Stimulated activated CD4-positive, alpha-beta T cell treated with anti-CD3 and anti-CD28 coated beads, TNF-alpha, amount 100 ng/mL, for 1 hour (primary cell): ENCODE measurements at regions not wholly inside any gene's neighbourhood (a gene's known extent, or its start where the extent isn't known, plus 50 kb on each side); places are given as distances from the start of the nearest gene placed in this dataset.

ENCODE experiments used
- DNase-seq, 3 donors: peaks; one replicate each; pipeline ENCODE4 v3.0.0-alpha.2; 2020; ENCODE audit warnings: low read depth in 3 of 3, low spot score in 1 of 3

DNA sequence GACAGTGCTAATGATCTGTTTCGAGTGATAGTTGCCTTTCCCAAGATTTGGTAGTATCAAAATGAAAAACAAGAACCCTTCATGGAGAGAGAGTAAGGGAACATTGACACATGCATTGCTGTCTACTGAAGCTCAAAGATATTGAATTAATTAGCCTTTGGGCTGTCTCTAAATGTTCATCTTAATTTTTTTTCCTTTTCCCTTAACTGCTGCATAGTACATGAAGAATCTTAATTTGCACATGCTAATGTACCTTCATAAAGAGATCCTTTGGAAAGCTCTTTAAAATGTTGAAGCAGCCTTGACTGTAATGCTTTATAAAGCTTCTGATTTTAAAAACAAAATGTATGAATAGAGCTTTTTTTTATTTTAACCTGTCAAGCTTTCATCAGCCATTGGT lies 452.2 kb downstream of the TUSC7 start:
- DNase-seq: no peak

DNA sequence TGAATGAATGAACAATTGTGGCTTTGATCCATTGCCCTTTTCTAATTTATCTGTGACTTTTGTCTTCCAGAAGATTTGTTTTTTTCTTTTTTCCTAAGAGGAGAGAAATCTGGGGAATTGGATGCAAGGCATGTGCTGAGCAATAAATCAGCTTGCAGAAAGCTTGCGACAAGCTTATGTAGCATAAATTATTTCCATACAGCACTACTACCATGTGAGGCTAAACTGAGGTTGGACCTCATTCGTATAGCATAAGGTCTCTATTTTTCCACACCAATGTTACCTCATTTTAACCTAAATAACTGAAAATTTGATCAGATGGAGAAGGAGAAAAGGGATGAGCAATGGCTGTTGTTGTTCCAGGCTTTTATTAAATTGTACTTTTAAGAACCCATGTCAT lies 455.6 kb downstream of the TUSC7 start:
- no peak for DNase-seq

DNA sequence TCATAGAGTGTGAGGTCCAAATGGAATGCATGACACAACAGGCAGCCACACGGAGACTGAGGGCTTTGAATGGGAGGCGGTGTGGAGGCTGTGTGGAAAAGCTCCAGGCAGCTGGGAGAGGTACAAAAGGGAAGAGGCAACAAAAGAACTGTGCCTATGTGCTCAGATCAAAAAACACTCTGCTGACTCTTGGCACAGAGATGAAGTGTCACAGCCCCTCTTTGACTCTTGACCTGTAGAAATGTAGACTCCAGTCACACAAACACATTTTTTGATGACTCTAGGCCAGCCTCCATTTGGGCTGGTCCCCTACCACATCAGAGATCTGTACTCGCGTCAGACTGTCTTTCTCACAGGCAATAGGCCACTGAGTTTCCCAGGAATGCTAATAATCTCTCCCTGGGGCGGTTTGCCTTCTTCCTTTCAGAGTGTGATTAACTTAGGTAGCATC lies 456.0 kb downstream of the TUSC7 start:
- DNase-seq: no peak

DNA sequence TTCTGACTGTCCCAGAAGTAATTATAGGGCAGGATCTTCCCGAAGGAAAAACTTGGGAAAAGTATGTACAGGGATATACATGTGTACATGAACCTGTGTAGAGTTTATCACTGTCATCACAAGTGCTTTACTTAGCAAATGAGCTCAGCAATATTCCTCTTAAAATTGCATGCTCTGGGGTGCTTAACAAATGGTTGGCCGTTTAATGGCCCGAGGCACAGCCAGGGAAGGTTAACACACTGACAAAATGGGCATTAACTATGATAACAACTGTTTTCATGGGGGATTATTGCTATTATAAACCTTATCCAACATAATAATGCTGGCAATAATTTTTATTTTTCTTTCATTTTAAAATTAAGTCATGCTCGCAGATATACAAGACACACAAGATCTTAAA lies 459.3 kb downstream of the TUSC7 start:
- no peak for DNase-seq

DNA sequence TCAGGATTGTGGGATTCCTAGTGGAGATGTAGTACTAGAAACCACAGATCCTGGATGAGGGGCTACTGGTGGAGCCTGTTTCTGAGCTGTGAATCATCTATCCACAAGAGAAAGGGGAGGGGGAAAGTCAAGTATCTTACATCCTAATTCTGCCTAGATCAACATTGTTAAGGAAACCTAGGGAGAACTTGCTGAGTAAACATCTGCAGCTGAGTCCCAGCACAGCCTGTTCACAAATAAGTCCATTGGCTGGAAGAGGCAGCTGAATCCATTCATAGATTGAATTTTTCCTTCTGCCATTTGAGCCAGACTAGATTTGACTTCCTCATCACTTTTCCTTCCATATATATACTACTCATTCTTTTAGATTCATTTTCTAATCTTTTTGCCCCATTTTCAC lies 460.5 kb downstream of the TUSC7 start:
- no peak for DNase-seq

DNA sequence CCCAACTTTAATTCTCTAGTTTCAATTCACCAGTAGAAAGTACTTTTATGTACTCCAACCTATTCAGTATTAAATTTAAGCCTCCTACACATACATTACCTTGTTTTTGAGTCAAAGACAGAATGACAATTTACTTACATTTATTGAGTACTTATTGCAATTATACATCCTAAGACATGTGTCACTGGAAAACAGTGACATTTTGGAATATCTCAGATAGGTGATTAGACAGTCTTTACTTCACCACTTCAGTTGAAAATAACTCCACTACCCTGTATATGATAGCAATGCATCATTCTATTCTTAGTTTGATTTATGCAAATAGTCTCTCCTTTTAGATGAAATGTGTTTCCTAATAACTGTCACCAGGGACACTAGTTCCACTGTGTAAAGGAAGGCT lies 461.5 kb downstream of the TUSC7 start:
- DNase-seq: no peak

DNA sequence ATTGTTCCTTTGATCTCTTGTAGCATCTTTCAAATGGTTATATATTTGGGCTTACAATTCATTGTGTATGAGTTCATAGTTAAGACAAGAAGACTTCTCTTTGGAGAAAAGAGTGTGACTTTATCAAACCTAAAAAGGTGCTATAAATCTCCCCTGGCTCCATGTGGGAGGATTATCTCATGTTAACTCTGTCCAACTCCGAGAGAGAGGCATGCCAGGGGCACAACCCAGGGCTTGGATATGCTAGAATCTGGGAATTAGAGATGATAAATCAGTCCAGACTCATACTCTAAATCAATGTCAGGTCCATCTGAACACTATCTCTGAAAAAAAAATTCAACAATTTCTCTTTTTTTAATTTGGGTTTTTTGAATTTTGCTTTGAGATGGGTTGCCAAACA lies 462.8 kb downstream of the TUSC7 start:
- no peak for DNase-seq

DNA sequence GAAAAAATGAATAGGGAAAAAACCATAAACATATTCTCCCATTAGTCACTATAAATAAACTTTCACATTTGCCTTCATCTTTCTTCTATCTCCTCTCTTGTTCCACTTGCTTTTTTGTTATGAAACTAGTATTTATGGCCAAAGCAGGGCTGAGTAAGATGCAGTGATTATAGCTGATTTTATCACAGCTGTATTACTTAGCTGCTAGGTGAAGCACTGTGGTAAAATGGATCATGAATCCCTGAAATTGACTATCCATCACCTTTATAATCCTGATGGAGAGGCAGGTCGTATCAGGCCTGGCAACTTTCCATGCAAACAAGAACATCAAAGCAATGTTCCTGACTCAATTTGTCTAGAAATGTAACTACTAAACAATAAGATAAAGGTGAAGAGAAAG lies 471.6 kb downstream of the TUSC7 start:
- no peak for DNase-seq

DNA sequence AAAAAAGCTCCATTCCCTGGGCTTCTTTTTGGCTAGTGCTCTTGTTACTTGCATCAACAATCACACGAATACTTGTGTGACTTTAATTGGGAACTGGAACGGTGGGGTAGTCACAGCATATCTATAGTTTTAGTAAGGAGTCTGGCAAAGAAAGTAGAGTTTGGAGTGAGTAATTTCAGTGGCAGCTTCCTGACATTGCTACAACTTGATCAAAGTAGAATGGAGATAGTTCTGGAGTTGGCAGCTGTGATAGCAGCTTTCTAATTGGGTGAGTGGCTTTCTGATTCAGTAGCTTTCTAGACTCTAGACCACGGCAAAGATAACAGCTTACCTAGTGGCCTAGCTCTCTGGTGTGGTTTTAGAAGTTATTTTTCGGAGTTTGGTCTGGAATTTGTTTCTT lies 475.0 kb downstream of the TUSC7 start:
- DNase-seq: no peak

DNA sequence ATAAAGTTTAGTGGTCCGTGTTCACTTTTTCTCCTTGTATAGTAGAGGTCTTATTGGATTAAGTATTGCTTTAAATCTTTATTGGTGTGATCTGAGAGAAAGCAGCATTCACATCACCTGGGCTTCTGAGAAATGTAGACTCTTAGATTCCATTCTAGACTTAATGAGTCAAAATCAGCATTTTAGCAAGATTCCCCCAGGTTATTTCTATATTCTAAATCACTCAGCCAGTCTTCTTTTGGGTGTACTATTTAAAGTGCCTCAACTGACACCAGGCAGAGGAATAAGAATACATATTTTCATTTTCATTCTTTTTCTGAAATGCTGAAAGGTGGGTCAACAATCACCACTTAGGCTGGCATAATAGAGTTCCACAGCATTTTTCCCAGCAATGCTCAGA lies 481.7 kb downstream of the TUSC7 start:
- no peak for DNase-seq

DNA sequence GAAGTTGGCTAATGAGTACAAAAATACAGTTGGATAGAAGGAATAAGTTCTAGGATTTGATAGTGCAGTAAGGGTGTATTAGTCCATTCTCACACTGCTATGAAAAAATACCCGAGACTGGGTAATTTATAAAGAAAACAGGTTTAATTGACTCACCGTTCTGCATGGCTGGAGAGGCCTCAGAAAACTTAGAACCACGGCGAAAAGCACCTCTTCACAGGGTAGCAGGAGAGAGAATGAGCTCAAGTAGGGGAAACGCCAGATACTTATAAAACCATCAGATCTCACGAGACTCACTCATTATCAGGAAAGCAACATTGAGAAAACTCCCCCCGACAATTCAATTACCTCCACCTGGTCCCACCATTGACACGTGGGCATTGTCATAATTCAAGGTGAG lies 483.3 kb downstream of the TUSC7 start:
- no peak for DNase-seq

DNA sequence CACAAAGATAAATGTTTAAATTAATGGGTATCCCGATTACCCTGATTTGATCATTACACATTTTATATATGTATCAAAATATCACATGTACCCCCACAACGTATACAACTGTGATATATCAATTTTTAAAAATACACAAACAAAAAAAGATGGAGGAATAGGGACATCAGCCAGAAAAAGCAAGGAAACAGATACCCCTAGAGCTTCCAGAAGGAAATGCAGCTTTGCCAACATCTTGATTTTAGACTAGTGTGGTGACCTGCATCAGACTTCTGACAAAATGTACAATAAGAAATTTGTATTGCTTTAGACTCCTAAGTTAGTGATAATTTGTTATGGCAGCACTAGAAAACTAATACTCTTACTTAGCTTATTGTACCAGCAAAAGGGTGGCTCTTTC lies 483.8 kb downstream of the TUSC7 start:
- no peak for DNase-seq

DNA sequence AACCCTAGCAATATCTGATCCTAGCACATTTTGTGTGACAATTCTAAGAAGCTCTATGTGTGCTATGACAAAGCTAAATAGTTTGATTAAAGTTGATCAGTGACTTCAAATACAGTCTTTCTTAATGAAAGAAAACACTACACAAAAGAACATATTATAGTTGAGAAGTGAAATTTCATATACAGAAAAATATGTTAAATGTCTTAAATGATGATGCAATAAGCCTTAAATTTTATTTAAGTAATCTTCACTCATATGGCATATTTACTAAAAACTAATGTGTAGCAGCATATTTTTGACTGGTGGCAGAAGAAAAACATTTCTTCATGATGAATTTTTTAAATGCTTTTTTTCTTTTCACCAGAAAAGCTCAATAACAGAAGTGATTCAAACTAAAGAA lies 485.5 kb downstream of the TUSC7 start:
- no peak for DNase-seq

DNA sequence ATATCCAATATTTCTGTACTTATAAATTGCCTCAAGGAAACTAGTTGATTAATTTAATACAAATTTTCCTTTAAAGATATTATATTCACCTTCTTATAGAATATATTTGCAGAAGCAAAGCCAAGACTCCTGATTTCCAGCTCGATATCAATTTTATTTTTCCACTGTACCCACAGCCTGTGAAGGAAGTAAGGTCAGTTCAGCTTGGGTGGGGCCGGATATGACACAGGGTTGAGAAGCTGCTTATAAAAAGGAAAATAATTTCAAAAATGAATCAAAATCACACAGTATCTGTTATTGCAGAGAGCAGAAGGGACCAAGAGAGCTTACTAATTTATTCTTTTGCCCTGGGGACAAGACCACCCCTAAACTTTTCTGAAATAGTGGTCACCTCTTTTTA lies 491.4 kb downstream of the TUSC7 start:
- no peak for DNase-seq

DNA sequence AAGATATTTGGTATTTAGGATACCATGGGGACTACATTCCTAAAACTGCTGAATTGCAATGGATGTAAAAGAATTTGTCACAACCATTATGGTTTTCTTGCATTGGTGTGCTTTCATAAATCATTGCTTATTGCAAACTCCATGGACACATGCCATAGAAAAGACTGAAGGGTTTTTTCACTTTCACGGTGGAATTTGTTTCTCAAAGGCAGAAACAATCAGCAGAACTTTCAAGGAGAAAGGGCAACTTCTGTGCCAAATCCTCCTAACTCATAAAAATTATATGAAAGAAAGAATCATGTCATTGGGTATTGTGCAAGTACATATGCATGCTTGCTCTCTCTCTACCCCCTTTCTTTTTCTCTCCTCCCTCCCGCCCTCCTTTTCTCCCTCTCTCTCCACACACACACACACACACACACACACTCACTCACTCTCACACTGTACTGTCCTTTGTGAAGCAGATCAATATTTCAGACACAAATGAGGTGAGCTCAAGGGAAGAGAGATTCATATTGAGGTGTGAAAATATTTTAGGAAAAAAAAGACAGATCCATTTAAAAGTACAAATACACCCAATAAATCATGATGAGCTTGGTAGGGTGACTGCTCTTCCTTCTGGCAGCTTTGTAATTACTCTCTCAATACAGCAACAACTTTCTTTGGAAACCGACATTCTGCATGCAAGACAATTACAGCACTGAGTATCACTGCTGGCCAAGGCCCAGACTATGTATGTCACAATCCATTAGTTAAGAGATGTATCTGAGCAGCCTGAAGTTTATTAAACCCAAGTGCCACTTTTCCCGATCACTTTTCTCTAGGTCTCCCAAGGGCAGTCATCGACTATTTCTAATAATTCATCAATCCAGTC lies 492.6 kb downstream of the TUSC7 start:
- no peak for DNase-seq

DNA sequence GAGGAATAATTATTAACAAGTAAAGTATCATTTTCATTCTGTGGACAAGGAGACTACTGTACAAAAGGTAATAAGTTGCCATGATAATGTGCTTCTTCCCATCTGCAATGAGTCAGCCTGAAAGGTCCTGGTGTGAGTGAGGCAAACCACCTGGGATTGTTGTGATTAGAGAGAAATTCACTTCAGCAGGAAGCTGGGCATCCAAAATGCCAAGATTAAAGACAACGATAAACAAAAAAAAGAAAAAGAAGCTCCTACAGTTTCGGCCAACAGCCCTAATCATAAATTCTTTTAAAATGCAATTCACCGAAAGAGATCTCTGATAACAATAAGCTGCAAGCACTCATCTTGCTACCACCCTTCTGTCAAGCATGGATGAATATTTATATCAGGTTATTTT lies 507.8 kb downstream of the TUSC7 start:
- no peak for DNase-seq

DNA sequence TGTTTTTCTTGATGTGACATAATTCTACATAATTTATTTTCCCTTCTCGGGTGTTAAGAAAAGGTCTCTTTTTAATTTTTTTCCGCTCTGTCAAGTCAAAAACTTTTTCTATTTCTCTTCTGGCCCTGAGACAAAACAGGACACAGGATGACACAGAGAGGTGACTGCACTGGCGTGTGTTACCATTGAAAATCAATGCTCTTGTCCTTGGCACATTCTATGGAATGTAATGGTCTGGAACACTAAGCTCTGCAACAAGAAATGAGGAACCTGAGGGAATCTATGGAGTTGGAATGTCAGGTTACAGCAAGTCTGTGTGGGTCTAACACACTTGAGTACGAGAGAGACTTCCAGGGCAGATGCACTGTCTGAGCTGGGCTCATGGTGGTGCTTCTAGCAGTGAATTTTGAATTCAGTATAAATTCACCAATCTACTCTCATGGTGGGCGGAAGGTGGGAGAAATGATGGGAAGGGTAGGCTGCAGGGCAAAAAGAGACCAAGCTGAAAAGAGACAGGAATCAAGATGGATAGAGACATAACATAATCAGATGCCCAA lies 508.3 kb downstream of the TUSC7 start:
- DNase-seq: no peak

DNA sequence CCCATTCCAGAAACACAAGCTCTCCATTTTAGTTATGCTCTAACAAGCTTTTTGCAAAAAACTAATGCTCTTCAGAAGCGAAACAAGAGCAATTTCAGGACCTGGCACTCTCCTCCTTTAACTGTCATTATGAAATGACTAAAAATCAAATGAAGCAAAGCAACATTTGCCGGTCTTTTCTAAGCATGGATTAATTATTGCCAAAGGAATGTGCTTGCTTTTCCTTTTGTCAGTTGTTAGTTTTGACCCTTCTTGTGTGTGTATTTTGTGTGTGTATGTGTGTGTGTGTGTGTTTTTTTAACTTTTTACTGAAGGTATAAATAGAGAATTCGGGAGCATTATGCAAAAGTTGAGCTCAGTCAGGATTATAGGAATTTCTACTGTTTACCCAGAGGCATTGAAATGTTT lies 509.1 kb downstream of the TUSC7 start:
- DNase-seq: no peak

DNA sequence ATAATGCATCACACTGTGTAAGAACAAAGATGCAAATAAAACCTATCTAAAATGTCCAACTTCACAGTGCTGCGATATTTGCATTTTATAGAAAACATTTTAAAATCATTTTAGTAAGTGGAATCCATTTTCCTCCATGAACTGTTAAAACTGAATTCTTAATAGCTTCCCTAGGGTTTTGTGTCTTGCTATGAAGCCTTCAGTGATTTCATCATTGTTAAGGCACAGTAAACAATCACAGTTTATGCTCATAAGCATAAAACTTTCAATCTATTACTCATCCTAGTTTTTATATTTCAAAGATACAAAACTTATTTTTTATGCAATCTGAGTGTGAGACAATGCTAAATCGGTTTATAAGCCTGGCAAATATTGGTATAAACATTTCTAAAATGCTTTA lies 509.7 kb downstream of the TUSC7 start:
- DNase-seq: no peak

DNA sequence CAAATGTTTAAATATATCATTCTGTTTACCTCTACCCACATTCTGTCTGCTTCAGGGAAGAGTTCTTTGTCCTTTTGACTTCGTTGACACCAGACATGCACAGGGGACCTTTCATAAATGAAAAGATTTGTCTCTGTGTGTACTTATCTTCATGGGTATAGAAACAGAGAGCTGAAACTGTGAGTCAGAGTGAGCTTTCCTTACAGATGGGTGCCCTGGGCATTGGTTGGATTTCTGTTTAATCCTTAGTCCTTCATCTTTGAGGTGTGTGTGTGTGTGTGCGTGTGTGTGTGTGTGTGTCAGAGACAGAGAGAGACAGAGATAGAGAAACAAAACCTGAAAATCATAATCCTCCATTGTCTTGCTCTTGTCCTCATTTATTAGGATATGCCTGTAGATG lies 517.4 kb downstream of the TUSC7 start:
- DNase-seq: no peak

DNA sequence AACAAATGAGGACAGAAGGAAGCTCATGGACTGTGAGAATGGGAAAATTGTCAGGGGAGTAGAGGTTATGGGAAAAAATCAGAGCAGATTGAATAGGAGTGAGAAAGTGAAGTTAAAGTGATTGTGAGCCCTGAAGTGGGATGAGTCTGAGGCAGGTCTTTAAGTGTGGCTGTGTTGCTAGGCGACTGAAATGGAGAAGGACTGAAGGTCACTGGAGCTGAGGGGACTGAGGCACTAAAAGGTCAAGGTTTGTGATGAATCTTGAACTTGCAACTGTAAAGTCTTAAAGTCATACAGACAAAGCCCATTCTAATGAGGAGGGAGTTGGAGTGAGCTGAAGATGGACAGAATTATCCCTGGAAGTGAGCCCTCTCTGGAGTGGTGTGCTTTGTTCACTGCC lies 518.9 kb downstream of the TUSC7 start:
- DNase-seq: no peak

DNA sequence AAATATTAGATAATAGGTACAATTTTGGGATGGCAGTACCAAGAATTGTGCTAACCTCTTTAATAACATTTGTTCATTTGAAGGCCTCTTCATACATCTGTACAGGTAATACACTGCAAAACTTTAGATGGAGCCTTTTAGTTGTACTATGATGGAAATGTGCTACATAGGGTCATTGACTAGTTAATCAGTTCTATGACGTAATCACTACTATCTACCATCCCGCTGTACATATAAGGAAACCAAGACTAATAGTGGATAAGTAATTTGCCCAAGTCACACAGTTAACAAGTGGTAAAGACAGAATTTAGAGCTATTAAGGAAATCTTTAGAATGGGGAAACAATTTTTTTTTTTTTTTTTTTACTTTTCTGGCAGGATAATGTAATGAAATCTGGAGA lies 521.3 kb downstream of the TUSC7 start:
- no peak for DNase-seq

DNA sequence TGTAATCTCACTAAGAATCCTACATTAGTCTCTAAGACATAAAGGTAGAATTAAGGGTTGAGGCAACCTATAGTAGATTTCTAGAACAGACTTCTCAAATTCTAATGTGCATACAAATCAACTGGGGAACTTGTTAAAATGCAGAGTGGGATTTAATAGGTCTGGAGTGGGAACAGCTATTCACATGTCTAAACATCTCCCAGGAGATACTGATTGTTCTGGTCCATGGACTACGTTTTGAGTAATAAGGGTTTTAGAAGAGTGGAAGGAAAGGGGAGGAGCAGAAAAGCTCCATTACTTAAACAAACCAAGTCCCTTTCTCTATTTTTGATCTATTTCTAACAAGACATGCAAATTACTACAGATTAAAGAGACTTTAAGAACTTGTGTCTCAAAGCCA lies 524.8 kb downstream of the TUSC7 start:
- DNase-seq: no peak
